GM12878 (cell line): ENCODE measurements at regions not wholly inside any gene's neighbourhood (a gene's known extent, or its start where the extent isn't known, plus 50 kb on each side); places are given as distances from the start of the nearest gene placed in this dataset.

Source experiments
- ATAC-seq: fragments of 200-7000 bp; cut with Tn5 transposase; 3 replicates; pipeline ENCODE4 v1.9.1; 2020; ENCODE audit warnings: mild to moderate bottlenecking, moderate library complexity
- BruUV-seq: library from RNA; stranded (reverse); fragments of 400-500 nt; replicated peaks from 2 replicates; lab custom pipeline; 2021; lab: Mats Ljungman, UMichigan
- CTCF ChIA-PET: fragments of 300-600 bp; sonication (Branson Sonifier 250); formaldehyde crosslinking; extraction: SDS; loops from one replicate; lab custom pipeline; 2021; ENCODE audit warnings: inconsistent platforms; lab: Yijun Ruan, JAX
- POLR2A ChIA-PET: fragments of 350-600 bp; formaldehyde crosslinking; extraction: SDS; loops from one replicate; lab custom pipeline; 2021; ENCODE audit warnings: inconsistent platforms; lab: Charles Lee
- RAD21 ChIA-PET: fragments of 300-600 bp; sonication (Branson Sonifier 250); formaldehyde crosslinking; loops from one replicate; lab custom pipeline; 2023; ENCODE audit warnings: antibody characterized with exemption; ENCODE audit not compliant: unreplicated experiment; lab: Charles Lee
- SMC1A ChIA-PET: fragments of 300-600 bp; sonication (Branson Sonifier 250); formaldehyde crosslinking; loops from one replicate; lab custom pipeline; 2023; ENCODE audit not compliant: unreplicated experiment, uncharacterized antibody; lab: Charles Lee
- DNase-seq: peaks from one replicate; pipeline ENCODE4 v3.0.0-alpha.2; 2011; ENCODE audit warnings: low read depth, low spot score
- FAIRE-seq: peaks from 3 replicates; lab custom pipeline; 2011; peaks lifted over from hg19 to GRCh38; lab: Jason Lieb, UNC
- H2AFZ ChIP-seq: 2 replicates; pipeline ENCODE4 v1.6.0; 2011; ENCODE audit warnings: low read depth, low read length, control low read depth; ENCODE audit not compliant: control insufficient read depth
- H3K27ac ChIP-seq: 2 replicates; pipeline ENCODE4 v1.5.1; 2011; ENCODE audit warnings: control low read depth; ENCODE audit not compliant: control insufficient read depth, insufficient read depth
- H3K27me3 ChIP-seq, 2 experiments: replicated peaks in 1 of 2; 2 replicates each; pipeline versions ENCODE4 v1.6.0 to v1.6.1; 2011; ENCODE audit warnings: low read length in 1 of 2; ENCODE audit not compliant: control insufficient read depth in 2 of 2, insufficient read depth in 2 of 2
- H3K36me3 ChIP-seq, 2 experiments: 2 replicates each; pipeline ENCODE4 v1.5.1; 2011; ENCODE audit warnings: low read length in 1 of 2; ENCODE audit not compliant: control insufficient read depth in 2 of 2, insufficient read depth in 2 of 2
- H3K4me1 ChIP-seq: 2 replicates; pipeline ENCODE4 v1.6.1; 2011; ENCODE audit warnings: mild to moderate bottlenecking, low read length, moderate library complexity, mixed read lengths; ENCODE audit not compliant: control insufficient read depth, insufficient read depth
- H3K4me2 ChIP-seq: 2 replicates; pipeline ENCODE4 v1.6.0; 2011; ENCODE audit warnings: control low read depth; ENCODE audit not compliant: control insufficient read depth, insufficient read depth
- H3K4me3 ChIP-seq: fragments of 200-600 bp; sonication (generic); 2 replicates; pipeline ENCODE4 v1.5.1; 2016
- H3K79me2 ChIP-seq: 2 replicates; pipeline ENCODE4 v1.6.0; 2011; ENCODE audit warnings: low read length; ENCODE audit not compliant: control insufficient read depth, insufficient read depth
- H3K9ac ChIP-seq: 2 replicates; pipeline ENCODE4 v1.8.0; 2011; ENCODE audit warnings: low read length, control low read depth, mixed read lengths; ENCODE audit not compliant: control insufficient read depth, insufficient read depth
- H3K9me3 ChIP-seq: replicated peaks from 3 replicates; pipeline ENCODE4 v1.5.1; 2011; ENCODE audit warnings: mild to moderate bottlenecking, low read length; ENCODE audit not compliant: control insufficient read depth, insufficient read depth
- H4K20me1 ChIP-seq: 2 replicates; pipeline ENCODE4 v1.6.0; 2011; ENCODE audit not compliant: control insufficient read depth, insufficient read depth
- BACH1 ChIP-seq: fragments of 450-650 bp; IDR thresholded peaks from 2 replicates; pipeline ENCODE4 v1.6.1; 2017; ENCODE audit warnings: mild to moderate bottlenecking, borderline replicate concordance
- CEBPZ ChIP-seq: fragments of 150-350 bp; IDR thresholded peaks from 2 replicates; pipeline ENCODE4 v1.6.1; 2016; ENCODE audit warnings: low read depth, low read length
- CHD1 ChIP-seq: IDR thresholded peaks from 2 replicates; pipeline ENCODE4 v1.6.1; 2012; ENCODE audit warnings: low read depth, low read length, improper control_type of control experiment
- DPF2 ChIP-seq: fragments of 450-650 bp; IDR thresholded peaks from 2 replicates; pipeline ENCODE4 v1.6.1; 2017; ENCODE audit warnings: mild to moderate bottlenecking
- HDGF ChIP-seq: fragments of 450-650 bp; IDR thresholded peaks from 2 replicates; pipeline ENCODE4 v1.6.1; 2016; ENCODE audit warnings: antibody characterized with exemption
- MLLT1 ChIP-seq: fragments of 450-650 bp; IDR thresholded peaks from 2 replicates; pipeline ENCODE4 v1.6.1; 2016; ENCODE audit warnings: mild to moderate bottlenecking
- NFXL1 ChIP-seq: fragments of 450-650 bp; IDR thresholded peaks from 2 replicates; pipeline ENCODE4 v1.6.1; 2017; ENCODE audit warnings: antibody characterized with exemption, mild to moderate bottlenecking, borderline replicate concordance
- PAX8 ChIP-seq: fragments of 450-650 bp; IDR thresholded peaks from 2 replicates; pipeline ENCODE4 v1.6.1; 2017; ENCODE audit warnings: mild to moderate bottlenecking, moderate library complexity
- SREBF1 ChIP-seq: IDR thresholded peaks from 2 replicates; pipeline ENCODE4 v1.6.1; 2012; ENCODE audit warnings: mild to moderate bottlenecking, low read length
- TBL1XR1 ChIP-seq: IDR thresholded peaks from 2 replicates; pipeline ENCODE4 v1.6.1; 2012; ENCODE audit warnings: low read depth, low read length, improper control_type of control experiment
- ZBTB40 ChIP-seq: fragments of 450-650 bp; IDR thresholded peaks from 2 replicates; pipeline ENCODE4 v1.6.1; 2016; ENCODE audit warnings: mild to moderate bottlenecking, moderate library complexity, borderline replicate concordance
- WGBS: methylation state at CpG from one replicate; pipeline ENCODE4 v1.1.6; 2016; ENCODE audit warnings: low lambda C conversion rate; ENCODE audit not compliant: insufficient replicate concordance, insufficient coverage; ENCODE audit errors: missing lambda C conversion rate; 5-methylcytosine and 5-hydroxymethylcytosine counted together
- in situ Hi-C: fragments of 300-500 bp; cut with MboI; formaldehyde crosslinking; loops from 9 replicates; pipeline ENCODE4 v1.14.3; 2018; ENCODE audit warnings: mixed read lengths
- intact Hi-C: fragments of 100-400 bp; cut with micrococcal nuclease; formaldehyde crosslinking; loops from one replicate; pipeline ENCODE4 v1.14.2; 2022; ENCODE audit not compliant: unreplicated experiment

GRCh38 chr20:22402550-22402949 lies 181.8 kb downstream of the FOXA2 start:
- CTCF ChIA-PET = interaction anchor here (1.0 kb wide), 1 partner anchor 63 kb away, joined by 3 read pairs; no protein-coding TSS in a partner anchor
- Histone ChIP-seq H3K4me1 (no peaks in the 10 kb centered on the region; the same call in 1 of the 2 replicates), H3K79me2 (no peaks in the 10 kb centered on the region), H2AFZ (no peak overlapping the region), H3K27ac (no peak overlapping the region)
- intact Hi-C loops (no loop called here), in situ Hi-C loops (loop anchor here (5.0 kb wide), 1 partner anchor 50 kb away; no protein-coding TSS in a partner anchor)
- POLR2A ChIA-PET = interaction anchor here (1.0 kb wide), 1 partner anchor 12 kb away, joined by 3 read pairs; no protein-coding TSS in a partner anchor
- ATAC-seq = no peak
- no TSS peak for BruUV-seq
- RAD21 ChIA-PET = no interaction called here
- WGBS = 61% methylated on average over 7 of the region's 7 CpGs
- DNase-seq = no peak
- TF ChIP-seq CHD1 = no peak
- TF ChIP-seq ZBTB40 = no peak
- TF ChIP-seq DPF2 = no peak
- TF ChIP-seq PAX8 = no peak
- TF ChIP-seq BACH1 = no peak
- TF ChIP-seq TBL1XR1 = no peak
- TF ChIP-seq MLLT1 = no peak
- no peak for TF ChIP-seq NFXL1
- no peak for TF ChIP-seq HDGF
- no peak for TF ChIP-seq SREBF1
- TF ChIP-seq CEBPZ = no peak
- TF ChIP-seq, all 136 proteins: peak for 0
- H3K4me2 ChIP-seq = no peak overlapping the region
- H4K20me1 ChIP-seq = no peaks in the 10 kb centered on the region
- no peak overlapping the region for H3K4me3 ChIP-seq
- no peak for FAIRE-seq
- no peaks in the 10 kb centered on the region for H3K9me3 ChIP-seq
- no peaks in the 10 kb centered on the region for H3K27me3 ChIP-seq
- SMC1A ChIA-PET = no interaction called here
- H3K36me3 ChIP-seq = no peaks in the 10 kb centered on the region
- no peak overlapping the region for H3K9ac ChIP-seq
